C4-2B (cell line): ENCODE measurements at regions not wholly inside any gene's neighbourhood (a gene's known extent, or its start where the extent isn't known, plus 50 kb on each side); places are given as distances from the start of the nearest gene placed in this dataset.

Experiments used
- H3K27ac ChIP-seq: fragments of 450-650 bp; 2 replicates; pipeline ENCODE4 v1.5.1; 2017
- ZFX ChIP-seq: fragments of 450-650 bp; IDR thresholded peaks from 2 replicates; pipeline ENCODE4 v1.6.1; 2017
- TF ChIP-seq, protein P1 (sequence below): fragments of 450-650 bp; conservative IDR thresholded peaks from 2 replicates; pipeline ENCODE4 v1.5.1; 2017; ENCODE audit warnings: mild to moderate bottlenecking

DNA sequence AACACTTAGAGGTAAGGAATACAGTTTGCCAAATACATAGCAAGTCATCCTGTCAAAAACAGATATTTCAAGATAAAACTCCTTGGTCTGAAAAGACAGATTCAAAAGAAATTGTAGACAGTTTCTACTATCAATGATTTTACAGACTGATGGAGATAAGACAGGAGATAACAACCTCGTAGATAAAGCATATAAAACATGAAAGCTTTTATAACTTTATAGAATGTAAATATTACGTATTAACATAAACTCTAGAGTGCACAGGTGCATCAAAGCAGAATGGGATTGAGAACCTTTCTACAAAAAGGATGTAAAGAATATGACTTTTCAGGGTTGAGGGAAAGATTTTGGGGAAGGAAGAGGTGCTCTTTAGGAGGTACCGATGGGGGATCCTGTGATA is 158.0 kb upstream of the CENPW start:
- TF ChIP-seq, protein P1, sequence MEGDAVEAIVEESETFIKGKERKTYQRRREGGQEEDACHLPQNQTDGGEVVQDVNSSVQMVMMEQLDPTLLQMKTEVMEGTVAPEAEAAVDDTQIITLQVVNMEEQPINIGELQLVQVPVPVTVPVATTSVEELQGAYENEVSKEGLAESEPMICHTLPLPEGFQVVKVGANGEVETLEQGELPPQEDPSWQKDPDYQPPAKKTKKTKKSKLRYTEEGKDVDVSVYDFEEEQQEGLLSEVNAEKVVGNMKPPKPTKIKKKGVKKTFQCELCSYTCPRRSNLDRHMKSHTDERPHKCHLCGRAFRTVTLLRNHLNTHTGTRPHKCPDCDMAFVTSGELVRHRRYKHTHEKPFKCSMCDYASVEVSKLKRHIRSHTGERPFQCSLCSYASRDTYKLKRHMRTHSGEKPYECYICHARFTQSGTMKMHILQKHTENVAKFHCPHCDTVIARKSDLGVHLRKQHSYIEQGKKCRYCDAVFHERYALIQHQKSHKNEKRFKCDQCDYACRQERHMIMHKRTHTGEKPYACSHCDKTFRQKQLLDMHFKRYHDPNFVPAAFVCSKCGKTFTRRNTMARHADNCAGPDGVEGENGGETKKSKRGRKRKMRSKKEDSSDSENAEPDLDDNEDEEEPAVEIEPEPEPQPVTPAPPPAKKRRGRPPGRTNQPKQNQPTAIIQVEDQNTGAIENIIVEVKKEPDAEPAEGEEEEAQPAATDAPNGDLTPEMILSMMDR = no peak
- no peak for TF ChIP-seq ZFX
- H3K27ac ChIP-seq = no peak overlapping the region

DNA sequence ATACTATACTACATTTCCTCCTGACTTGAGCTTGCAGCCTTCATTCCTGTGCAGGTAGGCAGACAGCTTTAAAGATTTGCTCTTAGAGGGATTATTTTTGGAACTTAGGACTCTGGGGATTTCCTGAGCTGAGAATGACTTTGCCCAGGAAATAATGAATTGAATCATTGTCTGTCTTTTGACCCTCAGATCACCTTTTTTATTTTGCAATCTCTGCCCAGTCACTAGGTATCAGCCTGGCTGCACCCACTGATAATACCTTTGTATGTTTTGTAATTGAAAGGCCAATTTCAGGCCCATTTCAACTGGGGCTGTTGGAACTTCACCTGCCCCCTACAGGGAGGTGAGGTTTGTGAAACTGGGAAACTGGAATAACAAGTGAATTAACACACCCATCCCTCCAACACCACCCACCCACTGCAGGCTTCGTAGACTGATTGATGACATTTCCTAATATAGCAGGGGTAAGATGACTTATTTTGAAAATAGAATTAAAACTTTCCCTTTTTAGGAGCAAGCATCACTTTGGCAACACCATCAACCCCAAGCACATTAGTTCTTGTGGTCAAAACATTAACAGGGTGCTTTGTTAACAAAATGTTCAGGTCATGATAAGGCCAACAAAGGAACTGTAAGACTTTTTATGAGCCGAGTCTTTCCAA is 157.1 kb upstream of the CENPW start:
- TF ChIP-seq ZFX = no peak
- TF ChIP-seq, protein P1 = no peak
- H3K27ac ChIP-seq = no peak overlapping the region

DNA sequence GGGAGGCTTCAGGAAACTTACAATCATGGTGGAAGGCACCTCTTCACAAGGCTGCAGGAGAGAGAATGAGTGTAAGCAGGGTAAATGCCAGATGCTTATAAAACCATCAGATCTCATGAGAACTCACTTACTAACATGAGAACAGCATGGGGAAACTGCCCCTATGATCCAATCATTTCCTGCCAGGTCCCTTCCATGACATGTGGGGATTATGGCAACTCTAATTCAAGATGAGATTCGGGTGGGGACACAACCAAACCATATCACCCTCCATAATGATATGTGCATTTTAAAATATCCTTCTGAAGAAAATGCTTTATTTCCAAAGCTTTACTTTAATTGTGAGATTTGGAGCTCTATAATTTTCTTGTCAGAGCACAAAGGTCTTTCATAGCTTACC is 154.1 kb upstream of the CENPW start:
- H3K27ac ChIP-seq = no peak overlapping the region
- TF ChIP-seq, protein P1 = no peak
- TF ChIP-seq ZFX = no peak

DNA sequence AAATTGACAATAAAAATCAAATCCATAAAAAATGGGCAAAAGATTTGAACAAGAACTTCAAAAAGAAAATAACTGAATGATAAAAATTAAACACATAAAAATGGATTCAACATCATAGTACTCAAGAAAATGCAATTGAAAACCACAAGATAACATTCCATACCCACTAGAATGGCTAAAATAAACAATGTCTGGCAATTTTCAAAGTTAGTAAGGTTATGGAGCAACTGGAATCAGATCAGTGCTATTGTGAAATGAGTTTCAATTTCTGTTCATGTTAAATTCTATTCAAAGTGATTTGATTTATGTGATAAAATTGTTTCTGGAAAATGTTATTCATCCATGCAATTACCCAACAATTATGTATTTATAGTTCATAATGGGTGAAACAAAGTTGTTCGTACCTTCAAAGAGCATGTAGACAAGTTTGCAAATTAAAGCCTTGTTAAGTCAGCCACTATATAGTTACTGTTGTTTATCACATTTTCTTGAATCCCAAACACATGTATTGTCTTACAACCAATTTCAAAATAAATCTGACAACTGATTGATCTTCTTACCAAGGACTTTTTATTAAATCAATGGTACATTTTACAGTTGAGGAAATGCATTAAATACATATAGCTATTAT is 151.5 kb upstream of the CENPW start:
- TF ChIP-seq ZFX = no peak
- TF ChIP-seq, protein P1 = no peak
- H3K27ac ChIP-seq = no peak overlapping the region

DNA sequence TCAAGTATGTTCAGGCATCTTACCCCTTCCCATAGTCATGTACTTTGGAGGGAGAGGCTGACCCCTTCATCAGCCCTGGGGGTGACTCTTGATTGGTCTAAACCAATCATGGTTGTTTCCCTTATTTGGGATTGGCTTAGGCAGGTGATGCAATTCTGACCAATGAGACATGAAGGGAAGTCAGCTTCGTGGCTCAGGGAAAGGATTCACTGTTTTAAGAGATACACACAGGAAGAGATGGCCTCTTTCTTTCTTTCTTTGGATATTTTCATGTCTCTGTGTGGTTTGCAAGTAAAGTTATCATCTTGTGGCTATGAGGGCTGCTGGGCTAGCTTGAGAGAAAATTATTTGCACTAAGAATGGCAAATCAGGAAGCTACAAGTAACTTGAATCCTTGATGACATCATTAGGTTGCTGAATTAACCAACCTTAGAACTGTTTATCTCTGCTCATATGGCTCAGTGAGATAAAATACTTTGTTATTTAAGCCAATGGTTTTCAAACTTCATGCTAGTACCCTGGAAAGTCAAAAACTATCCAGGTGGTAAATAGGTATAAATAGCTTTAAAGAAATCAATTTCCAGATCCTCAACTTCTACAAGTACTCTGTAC is 144.2 kb upstream of the CENPW start:
- TF ChIP-seq ZFX = no peak
- TF ChIP-seq, protein P1 = no peak
- H3K27ac ChIP-seq = no peak overlapping the region

DNA sequence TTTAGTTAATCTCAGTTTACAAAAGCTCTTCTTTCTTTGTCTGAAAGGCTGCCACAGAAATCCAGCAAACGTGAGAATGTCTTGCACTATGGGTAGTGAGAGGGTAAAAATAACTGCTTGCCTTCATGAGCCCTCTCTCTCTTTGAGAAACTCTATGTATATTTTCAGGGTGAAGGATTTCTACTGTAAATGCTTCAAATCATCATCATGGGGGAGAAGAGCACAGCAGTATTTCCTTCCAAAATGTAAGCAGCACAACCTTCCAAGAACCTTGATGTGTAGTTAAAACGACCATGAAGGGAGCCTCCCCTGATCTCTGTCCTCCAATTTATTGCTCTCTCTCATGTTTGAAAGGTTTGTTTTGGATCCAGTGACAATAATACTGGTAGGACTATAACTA is 141.3 kb upstream of the CENPW start:
- TF ChIP-seq, protein P1 = no peak
- no peak for TF ChIP-seq ZFX
- H3K27ac ChIP-seq = no peak overlapping the region

DNA sequence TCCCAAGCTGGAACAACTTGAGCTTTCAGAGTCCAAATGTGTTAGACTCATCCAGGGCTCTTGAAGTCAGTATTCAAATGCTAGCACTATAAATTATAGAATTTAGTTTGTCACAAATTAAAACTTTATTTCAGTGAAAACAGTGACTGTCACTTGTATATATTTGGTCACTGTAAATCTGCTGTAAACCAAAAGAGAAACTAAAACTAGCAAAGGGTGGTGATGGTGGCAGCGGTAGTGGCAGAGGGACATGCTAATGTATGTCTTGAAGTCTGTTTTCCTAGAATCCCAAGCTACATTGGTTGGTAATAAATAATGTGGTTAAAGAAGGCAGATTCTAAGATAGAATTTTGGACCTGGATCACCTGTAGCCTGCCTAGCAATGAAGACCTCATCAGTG is 140.4 kb upstream of the CENPW start:
- no peak overlapping the region for H3K27ac ChIP-seq
- TF ChIP-seq, protein P1 = no peak
- no peak for TF ChIP-seq ZFX
